Lung (tissue), 11 donors: ENCODE measurements at regions not wholly inside any gene's neighbourhood (a gene's known extent, or its start where the extent isn't known, plus 50 kb on each side); places are given as distances from the start of the nearest gene placed in this dataset.
A peak's percentile ranks its signal among the peaks of the same experiment; 100 is the strongest.
"Not testable (repeated sequence)": the region's sequence is repeated elsewhere in the genome, so short reads cannot be mapped to it uniquely, and the experiment has no call there.

Experiments used
- ATAC-seq: fragments of 200-7000 bp; cut with Tn5 transposase; one replicate; pipeline ENCODE4 v1.9.1; 2020; ENCODE audit warnings: moderate number of reproducible peaks; ENCODE audit not compliant: insufficient read depth, low FRiP score
- DNase-seq, 3 donors: peaks; one replicate each; pipeline ENCODE4 v3.0.0-alpha.2; 2013 to 2017
- H3K27ac ChIP-seq, 2 donors: one replicate each; pipeline ENCODE4 v1.5.1; 2013; ENCODE audit warnings: mild to moderate bottlenecking in 2 of 2, moderate library complexity in 2 of 2, control low read depth in 1 of 2, inconsistent platforms in 1 of 2, low read depth in 1 of 2, low read length in 1 of 2
- H3K27me3 ChIP-seq, 3 donors: one replicate each; pipeline ENCODE4 v1.5.1; 2013; ENCODE audit warnings: low read length in 2 of 3; ENCODE audit not compliant: control insufficient read depth in 3 of 3, insufficient read depth in 3 of 3
- H3K36me3 ChIP-seq, 4 donors: one replicate each; pipeline ENCODE4 v1.5.1; 2013; ENCODE audit warnings: low read length in 4 of 4, mild to moderate bottlenecking in 1 of 4, moderate library complexity in 1 of 4; ENCODE audit not compliant: control insufficient read depth in 4 of 4, insufficient read depth in 4 of 4
- H3K4me1 ChIP-seq, 5 donors: one replicate each; pipeline ENCODE4 v1.5.1; 2013; ENCODE audit warnings: low read length in 5 of 5, mild to moderate bottlenecking in 2 of 5, moderate library complexity in 1 of 5; ENCODE audit not compliant: control insufficient read depth in 5 of 5, insufficient read depth in 5 of 5
- H3K4me3 ChIP-seq: one replicate; pipeline ENCODE4 v1.5.1; 2013; ENCODE audit warnings: mild to moderate bottlenecking, control low read depth, moderate library complexity
- H3K9ac ChIP-seq, 2 donors: one replicate each; pipeline ENCODE4 v1.5.1; 2013; ENCODE audit warnings: low read length in 2 of 2, control low read depth in 1 of 2; ENCODE audit not compliant: insufficient read depth in 1 of 2
- H3K9me3 ChIP-seq, 4 donors: one replicate each; pipeline ENCODE4 v1.5.1; 2013; ENCODE audit warnings: low read length in 3 of 4, mild to moderate bottlenecking in 1 of 4, moderate library complexity in 1 of 4; ENCODE audit not compliant: control insufficient read depth in 4 of 4, insufficient read depth in 3 of 4
- CTCF ChIP-seq: IDR thresholded peaks from 2 replicates; pipeline ENCODE4 v1.5.1; 2012; ENCODE audit warnings: mild to moderate bottlenecking; ENCODE audit errors: control extremely low read depth, extremely low read depth
- WGBS, 2 donors: extraction: QIAGEN DNeasy Blood & Tissue Kit; methylation state at CpG; one replicate each; pipeline ENCODE4 v1.1.7; 2013; 5-methylcytosine and 5-hydroxymethylcytosine counted together
- donor health status: control.
- donor health status: control.
- donor health status: Bipolar disorder and iron deficiency.
- donor health status: healthy.
- donor health status: DM: yes; HTN: yes; CAD: no.

- no peak for ATAC-seq
- H3K4me1 ChIP-seq = no peaks in the 10 kb centered on the region
- no peaks in the 10 kb centered on the region for H3K27me3 ChIP-seq
- no peak for TF ChIP-seq CTCF
- no peak overlapping the region for H3K27ac ChIP-seq
- H3K9me3 ChIP-seq = peaks cover 0 to 6% (median 1%) of the 10 kb centered on the region in 4 donors
- H3K4me3 ChIP-seq = no peak overlapping the region
- DNase-seq = no peak
- WGBS, 2 donors = 92 to 95% methylated on average over 1 of the region's 1 CpG
- H3K36me3 ChIP-seq = no peaks in the 10 kb centered on the region
- no peak overlapping the region for H3K9ac ChIP-seq
Observed at GRCh38 chr3:75180945-75181298, 483.2 kb upstream of the FRG2C start.

- 75 to 89% methylated on average over 3 of the region's 3 CpGs for WGBS, 2 donors
- H3K4me1 ChIP-seq = no peaks in the 10 kb centered on the region
- H3K9ac ChIP-seq = no peak overlapping the region
- H3K27ac ChIP-seq = no peak overlapping the region
- ATAC-seq (no peak), DNase-seq (peak in 2 of 3 donors; percentile 42 to 56)
- H3K9me3 ChIP-seq = no peaks in the 10 kb centered on the region
- H3K27me3 ChIP-seq = no peaks in the 10 kb centered on the region
- H3K4me3 ChIP-seq = no peak overlapping the region
- TF ChIP-seq CTCF = no peak
- no peaks in the 10 kb centered on the region for H3K36me3 ChIP-seq
Observed at GRCh38 chr3:75188962-75189361, 475.2 kb upstream of the FRG2C start.

- Histone ChIP-seq H3K36me3 (no peaks in the 10 kb centered on the region), H3K27ac (no peak overlapping the region), H3K4me3 (no peak overlapping the region), H3K4me1 (no peaks in the 10 kb centered on the region), H3K27me3 (no peaks in the 10 kb centered on the region), H3K9ac (no peak overlapping the region), H3K9me3 (no peaks in the 10 kb centered on the region)
- ATAC-seq (no peak), DNase-seq (peak; percentile 35 to 56 (median 39))
- 72 to 73% methylated on average over 6 of the region's 6 CpGs for WGBS, 2 donors
- peak; percentile 64 for TF ChIP-seq CTCF
Observed at GRCh38 chr3:75192146-75192616, 471.9 kb upstream of the FRG2C start.

- no peak overlapping the region for H3K9ac ChIP-seq
- no peaks in the 10 kb centered on the region for H3K36me3 ChIP-seq
- no peaks in the 10 kb centered on the region for H3K9me3 ChIP-seq
- TF ChIP-seq CTCF = no peak
- H3K27me3 ChIP-seq = no peaks in the 10 kb centered on the region
- H3K4me1 ChIP-seq = no peaks in the 10 kb centered on the region
- DNase-seq (peak in 1 of 3 donors; percentile 39), ATAC-seq (no peak)
- no peak overlapping the region for H3K27ac ChIP-seq
- 70 to 87% methylated on average over 4 of the region's 4 CpGs for WGBS, 2 donors
- no peak overlapping the region for H3K4me3 ChIP-seq
Observed at GRCh38 chr3:75193797-75194196, 470.3 kb upstream of the FRG2C start.

GRCh38 chr3:75214332-75214731 is 449.8 kb upstream of the FRG2C start:
- ATAC-seq = not testable (repeated sequence)
- WGBS, 2 donors = 95 to 97% methylated on average over 22 of the region's 22 CpGs

More at GRCh38 chr3:75214332-75214731, 449.8 kb upstream of the FRG2C start:
- H3K27ac ChIP-seq, H3K9me3 ChIP-seq, H3K9ac ChIP-seq, H3K4me1 ChIP-seq, H3K36me3 ChIP-seq, H3K27me3 ChIP-seq, DNase-seq, H3K4me3 ChIP-seq: not testable (repeated sequence)
